ENCODE measurements at regions not wholly inside any gene's neighbourhood (a gene's known extent, or its start where the extent isn't known, plus 50 kb on each side); places are given as distances from the start of the nearest gene placed in this dataset.
"Not testable (repeated sequence)": the region's sequence is repeated elsewhere in the genome, so short reads cannot be mapped to it uniquely, and the experiment has no call there.

DNA sequence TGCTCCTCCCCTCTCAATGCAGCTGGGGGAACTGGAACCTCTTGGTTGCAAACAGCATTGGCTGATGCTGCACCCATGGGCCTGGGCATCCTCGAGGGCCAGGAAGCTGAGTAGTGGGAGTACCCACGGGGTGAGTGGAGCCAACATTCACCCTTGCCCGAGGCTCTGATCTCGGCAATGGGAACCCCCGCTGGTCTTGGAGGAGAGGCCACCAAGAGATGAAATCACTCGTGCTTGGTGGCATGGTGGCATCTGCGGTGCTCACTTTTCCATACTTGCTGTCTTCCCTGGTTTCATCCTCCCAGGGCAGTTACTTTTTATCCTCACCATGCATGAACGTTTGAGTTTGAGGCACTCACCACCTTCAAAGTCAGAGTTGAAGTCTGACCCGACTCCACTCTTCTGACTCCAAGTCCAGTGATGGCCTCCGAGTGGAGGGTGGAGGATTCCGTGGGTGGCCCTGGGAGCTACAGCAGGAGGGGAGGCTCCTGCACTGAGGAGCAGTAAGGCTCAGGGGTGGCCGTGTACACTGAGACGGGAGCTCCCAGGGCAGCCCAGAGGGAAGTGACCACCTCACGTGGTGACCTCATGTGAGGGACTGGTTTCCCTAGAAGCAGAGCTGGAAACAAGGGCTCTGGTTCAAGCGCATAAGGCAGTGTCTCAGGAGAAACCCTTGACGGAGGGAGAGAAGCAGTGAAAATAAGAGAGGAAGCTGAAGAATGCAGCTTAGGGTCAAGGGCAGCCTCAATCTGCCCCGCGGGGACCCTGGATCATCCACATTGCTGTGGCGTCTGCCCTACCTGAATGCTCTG lies 349.1 kb downstream of the TCERG1L start:
- no peak for DNase-seq

DNA sequence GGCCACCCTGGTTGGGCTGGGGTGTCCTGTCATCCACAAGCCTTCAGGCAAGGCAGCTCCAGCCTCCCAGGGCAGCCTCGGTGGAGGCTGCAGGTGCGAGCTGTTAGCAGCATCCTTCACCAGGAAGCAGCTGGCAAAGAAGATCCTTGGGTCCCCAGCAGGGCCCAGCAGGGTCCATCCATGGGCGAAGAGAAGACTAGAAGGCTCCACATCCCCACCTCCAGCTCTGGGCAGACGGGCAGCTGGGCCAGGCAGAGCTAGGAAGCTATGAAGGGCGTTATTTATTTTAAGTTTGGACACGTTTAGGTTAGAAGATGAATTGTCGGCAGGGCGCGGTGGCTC lies 348.5 kb downstream of the TCERG1L start:
- no peak for DNase-seq

DNA sequence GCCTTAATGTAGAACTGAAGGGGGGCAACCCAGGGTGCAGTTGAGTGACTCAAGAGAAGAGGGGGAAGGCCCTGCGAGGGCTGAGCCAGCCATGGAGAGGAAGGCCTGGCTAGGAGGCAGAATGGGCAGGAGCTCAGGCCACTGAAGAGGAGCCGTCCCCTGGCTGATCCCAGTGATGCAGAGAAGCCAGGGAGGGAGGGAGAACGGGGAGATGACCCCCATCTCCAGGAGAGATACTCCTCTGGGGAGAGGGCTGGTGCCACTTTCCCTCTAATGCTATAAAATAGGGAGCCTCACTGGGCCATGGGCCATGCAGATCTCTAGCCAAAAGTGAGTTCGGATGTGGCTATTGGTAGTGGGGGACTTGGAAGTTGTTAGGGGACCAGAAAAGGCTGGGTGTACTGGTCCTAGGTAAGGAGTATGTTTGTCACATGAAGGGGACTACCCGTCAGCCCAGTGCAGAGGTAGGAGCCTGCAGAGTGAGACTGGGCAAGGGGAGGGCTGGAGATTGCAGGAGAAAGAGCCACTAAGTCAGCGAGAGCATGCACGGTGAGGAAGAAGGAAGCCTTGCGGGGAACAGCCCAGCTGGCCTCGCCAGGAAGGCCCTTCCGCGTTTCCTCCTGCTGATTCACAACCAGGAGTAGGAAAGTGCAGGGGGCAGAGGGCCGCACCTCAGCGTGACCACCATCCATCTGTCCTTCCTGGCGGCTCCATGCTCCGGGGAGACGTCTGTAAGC lies 347.6 kb downstream of the TCERG1L start:
- DNase-seq: no peak

DNA sequence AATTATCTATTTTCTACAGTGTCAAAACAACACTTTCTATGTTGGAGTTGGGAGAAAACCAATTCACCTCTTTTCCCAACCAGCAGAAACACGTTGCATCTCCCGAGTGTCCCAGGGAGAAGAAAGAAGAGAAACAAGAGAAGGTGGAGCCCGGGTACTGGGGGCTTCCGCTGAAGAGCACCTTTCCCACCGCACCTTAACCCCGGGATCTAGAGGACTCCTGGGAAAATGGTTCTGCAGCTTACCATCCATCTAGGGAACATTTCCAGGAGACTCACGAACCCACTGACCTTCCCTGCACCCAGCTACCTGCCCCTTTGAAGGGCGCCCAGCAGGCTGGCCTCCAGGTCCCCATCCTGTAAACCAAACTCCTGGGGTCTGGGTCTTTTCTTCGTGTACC lies 346.8 kb downstream of the TCERG1L start:
- no peak for DNase-seq

DNA sequence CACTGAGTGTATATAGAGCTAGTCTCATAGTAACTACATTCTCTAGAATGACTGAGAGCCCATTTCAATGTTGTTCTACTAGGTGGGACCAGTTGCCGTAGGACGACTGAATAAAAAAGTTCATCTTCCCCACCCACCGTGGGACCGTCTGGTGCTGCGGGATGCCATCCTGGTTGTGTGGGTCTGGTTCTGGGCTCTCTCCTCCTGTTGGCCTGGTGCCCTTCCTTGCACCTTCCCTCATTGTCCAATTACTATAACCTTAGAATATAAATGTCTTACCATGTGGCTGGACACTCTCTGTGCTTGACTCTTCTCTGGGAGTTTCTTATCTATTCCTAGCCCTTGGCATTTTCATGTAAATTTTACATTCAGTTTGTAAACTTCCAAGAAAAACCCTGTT lies 344.4 kb downstream of the TCERG1L start:
- DNase-seq: no peak

DNA sequence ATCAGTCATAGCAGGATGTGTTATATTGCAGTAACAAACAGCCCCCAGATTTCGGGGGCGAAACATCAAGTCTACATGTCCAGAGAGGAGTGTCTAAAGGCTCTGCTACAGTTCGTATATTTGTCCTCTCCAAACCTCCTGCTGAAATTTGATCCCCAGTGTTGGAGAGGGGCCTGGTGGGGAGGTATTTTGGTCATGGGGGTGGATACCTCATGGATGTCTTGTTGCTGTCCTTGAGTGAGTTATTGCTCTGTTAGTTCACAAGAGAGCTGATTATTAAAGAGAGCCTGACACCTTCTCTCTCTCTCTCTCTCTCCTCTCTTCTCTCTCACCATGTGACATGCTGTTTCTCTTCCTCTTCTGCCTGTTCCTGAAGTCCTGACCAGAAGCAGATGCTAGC lies 343.7 kb downstream of the TCERG1L start:
- DNase-seq: no peak

DNA sequence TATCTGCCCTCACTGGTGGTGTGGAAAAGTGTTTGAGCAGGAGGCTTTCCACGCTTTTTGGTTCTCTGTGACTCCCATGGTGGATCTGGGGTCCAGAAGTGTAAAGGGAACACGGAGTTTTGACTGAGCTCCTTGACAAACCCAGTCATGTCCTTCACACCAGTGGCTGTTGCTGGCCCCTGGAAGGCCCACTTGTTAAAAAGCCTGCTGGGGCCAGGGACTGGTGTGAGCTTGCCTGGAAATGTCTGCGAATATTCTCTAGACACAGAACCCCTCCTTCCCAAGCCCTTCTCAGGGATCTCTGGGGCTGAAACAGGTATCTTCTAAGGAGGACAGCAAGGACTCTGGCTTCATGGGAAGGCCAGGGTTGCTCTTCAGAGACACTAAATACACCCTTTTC lies 343.0 kb downstream of the TCERG1L start:
- no peak for DNase-seq

DNA sequence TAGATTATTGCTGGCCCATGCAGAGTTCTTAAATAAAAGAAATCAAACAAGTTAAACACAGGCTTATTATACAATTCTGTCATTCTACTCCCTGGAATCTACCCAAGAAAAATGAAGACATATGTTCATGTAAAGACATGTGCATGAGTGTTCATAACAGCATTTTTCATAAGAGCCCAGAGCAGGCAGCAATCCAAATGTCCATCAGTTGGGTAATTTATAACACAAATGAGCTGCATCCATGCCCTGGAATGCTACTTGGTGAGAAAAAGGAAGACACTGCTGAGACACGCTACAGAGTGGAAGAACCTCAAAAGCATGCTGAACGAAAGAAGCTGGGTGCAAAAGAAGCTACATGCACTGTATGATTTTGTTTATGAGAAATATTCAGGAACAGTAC lies 342.6 kb downstream of the TCERG1L start:
- DNase-seq: no peak

DNA sequence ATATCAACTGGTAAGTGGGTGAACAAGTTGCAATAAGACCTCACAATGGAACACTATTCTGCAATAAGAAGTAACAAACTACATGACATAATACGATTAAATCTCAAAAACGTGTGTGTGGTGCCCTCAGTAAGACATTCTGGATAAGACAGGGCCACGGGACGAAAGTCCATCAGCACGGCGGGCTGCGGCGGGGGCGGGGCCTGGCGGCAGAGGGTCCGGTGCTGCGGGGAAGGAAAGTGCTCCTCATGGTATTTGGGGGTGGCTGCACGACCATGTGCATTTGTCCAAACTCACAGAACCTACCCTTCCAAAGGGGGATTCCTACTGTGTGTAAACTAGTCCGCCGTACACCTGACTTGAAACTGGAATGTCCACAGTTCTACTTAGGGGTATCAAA lies 341.8 kb downstream of the TCERG1L start:
- no peak for DNase-seq

DNA sequence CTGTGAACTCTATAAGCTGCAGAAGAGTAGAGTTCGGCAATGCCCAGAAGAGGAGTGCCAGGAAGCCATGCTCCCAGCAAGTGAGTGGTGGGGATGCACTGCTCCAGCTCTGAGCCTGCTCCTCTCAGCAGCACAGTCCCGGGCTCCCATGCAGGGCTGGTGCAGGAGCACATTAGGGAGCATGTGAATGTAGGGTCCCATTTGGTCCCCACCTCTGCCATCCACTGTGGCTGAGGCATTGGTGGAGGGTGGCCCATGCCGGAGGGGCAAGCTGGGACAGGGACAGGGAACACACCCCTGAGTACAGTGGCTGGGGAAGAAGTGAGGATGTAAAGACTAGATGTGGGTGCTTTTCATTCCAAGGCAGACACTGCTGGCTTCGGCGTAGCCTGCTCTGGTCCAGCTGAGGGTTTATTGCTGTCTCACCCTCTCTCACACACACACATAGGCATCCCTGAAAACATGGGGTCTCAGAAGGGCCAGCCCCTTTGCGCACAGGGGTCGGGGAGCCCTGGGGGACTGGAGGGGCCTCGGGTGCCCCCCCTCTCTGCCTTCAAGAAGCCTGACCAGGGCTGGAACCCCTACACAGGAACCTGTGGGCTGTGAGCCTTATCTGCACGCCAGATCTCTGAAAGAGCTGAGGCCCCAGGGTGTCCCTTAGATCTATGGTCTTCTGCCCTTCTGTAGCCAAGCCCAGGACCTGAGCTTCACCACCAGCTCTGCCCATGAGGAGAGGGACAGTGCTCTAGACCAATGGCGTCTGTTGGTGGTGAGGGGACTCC lies 341.0 kb downstream of the TCERG1L start:
- no peak for DNase-seq

DNA sequence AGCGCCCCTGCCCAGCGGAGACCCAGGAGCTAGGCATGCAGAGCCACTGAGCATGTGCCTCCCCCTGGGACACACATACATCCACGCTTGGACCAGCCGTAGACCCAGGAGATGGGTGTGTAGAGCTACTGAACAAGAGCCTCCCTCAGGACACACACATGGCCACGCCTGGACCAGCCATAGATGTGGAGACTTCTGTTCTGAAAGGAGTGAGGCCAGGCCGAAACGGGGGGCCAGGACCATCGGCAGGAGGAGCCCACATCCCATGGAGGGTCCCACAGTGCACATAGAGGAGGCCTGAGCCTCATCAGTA lies 340.4 kb downstream of the TCERG1L start:
- DNase-seq: no peak

DNA sequence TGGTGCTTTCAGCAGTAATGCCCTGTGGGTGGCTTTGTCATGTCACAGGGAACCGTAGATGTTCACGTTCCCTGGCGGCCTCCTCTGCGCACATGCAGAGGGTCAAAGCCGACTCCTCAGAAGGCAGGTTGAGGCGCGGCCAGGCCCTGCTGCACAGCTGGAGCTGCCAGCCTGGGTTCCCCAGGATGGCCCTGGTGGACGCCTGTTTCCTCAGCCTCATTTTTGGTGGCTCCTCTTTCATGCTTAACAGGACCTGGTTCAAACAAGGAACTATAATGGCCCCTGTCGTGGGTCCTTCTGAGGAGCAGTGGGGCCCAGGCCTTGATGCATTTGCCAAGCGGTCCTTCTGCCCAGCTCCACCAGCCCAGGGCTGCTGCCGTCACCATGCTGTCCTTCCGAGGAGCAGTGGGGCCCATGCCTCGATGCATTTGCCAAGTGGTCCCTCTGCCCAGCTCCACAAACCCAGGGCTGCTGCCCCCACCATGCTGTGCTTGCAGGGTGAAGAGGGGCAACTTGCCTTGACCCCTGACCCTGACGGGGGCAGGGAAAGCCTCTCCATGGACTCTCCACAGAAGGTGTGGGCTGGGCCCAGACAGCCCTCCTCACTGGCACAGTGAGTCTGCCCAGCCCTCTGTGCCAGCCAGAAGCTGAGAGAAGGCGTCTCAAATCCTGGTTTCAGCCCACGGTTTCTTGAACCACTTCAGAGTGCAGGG lies 338.2 kb downstream of the TCERG1L start:
- DNase-seq: no peak

DNA sequence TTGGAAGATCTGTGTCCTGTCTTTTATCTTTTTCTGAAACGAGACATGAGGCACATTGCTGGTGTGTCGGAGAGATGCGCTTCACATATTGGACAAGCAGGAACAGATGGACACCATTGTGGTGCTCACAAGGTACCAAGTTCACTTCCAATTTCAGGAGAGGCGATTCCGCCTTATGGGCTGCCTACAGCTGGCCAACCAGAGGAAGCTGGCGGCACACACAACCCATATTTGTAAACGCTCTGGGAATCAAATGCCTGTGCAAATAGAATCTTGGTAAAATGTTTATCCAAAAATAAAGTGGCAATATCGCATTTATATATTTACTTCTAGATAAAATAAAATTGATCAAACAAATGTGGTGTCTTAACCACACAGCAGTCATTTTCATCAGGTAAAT lies 337.4 kb downstream of the TCERG1L start:
- no peak for DNase-seq

DNA sequence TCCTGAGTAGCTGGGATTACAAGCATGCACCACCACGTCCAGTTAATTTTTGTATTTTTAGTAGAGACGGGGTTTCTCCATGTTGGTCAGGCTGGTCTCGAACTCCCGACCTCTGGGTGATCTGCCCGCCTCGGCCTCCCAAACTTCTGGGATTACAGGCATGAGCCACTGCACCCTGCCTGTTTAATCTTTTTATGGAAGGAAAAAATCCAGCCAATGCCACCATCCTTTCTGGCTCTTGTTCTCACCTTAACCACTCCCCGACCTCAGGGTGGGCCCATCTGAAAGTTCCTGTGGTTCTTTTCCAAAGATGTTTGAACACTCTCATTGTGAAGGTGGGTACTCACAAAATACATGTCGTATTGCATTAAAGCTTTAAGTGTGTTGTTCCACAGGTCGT lies 336.2 kb downstream of the TCERG1L start:
- not testable (repeated sequence) for DNase-seq

DNA sequence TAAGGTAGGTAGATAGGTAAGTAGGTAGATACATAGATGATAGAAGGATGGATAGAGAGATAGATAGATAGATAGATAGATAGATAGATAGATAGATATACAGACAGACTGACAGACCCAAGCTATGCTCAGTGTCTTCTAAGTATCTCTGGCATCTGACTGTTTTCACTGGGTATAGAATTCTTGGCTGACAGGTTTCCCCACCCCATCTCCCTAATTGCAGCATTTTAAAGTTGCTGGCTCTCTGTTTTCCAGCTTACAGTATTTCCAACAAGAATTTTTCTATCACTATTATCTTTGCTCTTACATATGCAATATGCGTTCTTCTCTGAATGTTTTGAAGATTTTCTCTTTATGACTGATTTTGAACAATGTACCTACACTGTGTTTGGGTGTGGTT lies 328.7 kb downstream of the TCERG1L start:
- DNase-seq: no peak

DNA sequence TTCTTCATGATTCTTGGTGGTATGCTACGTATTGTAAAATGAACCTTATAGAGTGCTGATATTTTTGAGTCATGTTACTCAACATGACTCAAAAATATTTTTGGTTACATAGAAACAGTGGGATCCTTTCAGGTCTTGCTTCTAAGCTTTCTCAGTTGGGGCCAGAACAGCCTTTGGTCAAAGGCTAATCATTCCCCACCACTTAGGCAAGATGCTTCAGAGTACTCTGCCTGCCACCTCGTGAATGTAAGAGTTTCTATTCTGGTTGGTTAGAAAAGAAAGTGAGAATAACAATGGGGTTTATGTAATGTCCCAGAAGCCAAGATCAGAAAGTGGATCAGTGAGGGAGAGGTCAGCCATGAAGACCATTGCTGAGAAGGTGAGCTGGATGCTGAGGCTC lies 327.8 kb downstream of the TCERG1L start:
- no peak for DNase-seq

DNA sequence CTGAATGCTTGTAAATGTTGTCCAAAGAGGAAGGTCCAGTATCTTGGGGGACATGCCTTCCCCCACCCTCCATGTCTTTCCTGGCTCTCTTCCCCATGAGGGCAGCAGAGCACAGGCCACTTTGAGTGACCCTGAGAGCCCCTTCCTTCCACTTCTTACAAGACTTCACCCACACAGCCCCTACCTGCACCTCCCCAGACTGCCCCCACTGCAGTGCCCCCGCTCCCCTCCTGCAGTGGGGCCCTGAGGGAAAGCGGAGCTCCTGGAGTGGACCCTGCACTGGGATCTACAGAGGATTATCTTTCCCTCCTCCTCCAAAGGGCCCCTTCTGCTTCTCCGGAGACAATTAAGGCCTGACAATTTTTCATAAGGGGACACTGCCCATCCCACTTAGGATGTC lies 326.8 kb downstream of the TCERG1L start:
- no peak for DNase-seq

DNA sequence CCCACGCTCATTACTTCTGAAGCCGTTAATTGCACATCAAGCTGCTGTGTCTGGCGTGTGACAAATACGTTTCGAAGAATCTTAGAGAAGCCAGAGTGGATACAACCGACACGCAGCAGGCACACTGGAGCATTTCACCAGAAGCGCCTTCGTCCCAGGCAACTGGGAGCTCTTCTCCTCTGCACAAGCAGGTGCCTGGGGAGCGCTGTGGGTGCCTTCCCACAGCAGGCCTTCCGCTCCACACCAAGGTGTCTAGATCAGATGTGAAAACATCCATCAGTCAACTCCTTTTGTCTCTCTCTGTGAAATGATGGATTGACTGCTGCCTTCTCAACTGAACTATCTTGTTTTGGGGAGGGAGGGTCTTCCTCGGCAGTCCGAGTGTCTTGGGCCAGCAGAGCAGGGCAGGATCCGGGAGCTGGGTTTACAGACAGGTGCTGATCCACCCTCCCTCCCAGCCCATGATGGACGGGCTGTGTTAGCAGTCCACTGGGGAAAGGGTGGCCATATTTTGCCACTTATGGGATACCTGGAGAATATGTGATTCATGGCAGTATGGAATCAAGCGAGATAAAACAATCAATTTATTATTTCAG lies 326.3 kb downstream of the TCERG1L start:
- no peak for DNase-seq

DNA sequence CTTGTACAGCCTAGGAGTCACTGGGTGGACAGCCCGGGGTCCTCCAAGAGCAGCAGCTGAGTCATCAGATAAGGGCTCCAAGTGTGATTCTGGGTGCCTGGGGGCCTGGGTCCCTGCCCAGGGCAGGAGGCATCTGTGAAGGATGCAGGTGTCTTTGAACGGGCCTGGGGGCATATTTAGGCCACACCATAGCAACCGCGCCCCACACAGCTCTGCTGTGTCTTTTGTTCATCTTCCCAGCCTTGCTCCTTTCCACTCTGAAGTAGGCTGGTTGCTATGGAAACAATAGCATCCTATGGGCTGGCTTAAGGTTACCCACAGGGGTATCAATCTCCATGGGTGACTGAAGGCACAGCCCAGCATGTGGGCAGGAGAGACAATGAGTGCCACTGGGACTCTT lies 324.7 kb downstream of the TCERG1L start:
- no peak for DNase-seq

DNA sequence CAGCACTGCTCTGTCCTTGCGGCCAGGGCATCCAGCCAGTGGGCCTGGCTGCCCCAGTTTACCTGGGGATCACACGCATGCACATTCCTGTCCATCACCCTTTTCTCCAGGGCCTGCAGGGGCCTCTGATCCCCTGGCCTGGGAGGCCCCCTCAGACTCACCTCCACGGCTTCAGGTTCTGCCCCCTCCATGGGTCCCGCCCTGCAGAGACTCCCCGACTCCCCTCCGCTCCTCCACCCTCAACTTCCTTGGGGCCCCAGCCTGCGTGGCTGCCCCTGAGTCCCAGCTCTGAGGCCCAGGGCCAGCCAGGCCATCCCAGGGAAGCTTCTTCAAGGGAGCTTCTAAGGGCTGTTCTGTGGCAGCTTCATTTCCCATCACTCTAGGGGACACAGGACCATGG lies 324.1 kb downstream of the TCERG1L start:
- DNase-seq: no peak

DNA sequence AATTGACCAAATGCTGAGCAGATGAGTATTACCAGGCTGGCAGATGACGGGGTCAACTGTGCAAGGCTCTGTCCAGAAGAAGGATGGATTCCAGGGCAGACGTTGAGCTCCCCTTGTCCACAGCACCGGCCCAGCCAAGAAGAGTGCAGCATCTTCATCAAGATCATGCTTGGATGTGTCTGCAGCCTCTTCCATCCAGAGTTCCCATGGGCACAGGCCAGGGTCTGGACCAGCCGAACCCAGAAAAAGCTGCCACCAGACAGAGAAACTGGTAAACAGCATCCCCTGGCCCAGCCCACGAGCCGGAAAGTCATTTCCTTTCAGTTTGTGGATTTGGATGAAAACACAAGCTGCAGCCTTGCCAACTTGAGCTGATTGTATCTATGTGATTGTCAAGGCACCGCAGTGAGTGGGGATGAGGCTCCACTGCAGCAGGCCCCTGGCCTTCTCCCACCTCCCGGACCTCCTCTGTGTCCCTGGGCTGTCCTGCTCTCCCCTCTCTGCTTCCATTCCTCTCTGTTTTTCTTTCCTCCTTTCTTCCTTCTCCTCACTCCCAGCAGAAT lies 321.8 kb downstream of the TCERG1L start:
- DNase-seq: no peak

DNA sequence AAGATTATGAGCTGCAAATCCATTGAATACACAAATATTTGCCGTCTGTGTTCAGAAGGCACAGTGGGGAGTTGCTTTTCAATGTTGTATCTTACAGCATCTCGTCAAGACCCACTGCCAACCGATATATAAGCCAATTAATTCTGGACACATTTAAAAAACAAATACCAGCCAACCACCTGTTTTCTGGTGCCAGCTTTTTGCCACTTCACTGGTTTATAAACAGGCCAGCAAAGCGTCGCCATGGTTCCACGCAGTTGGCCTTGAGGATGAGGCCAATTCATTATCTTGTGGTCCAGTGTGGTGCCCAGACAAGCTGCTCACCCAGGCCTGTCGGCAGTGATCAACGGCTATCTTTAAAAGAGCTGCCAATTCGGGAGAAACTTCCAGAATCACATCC lies 321.0 kb downstream of the TCERG1L start:
- no peak for DNase-seq
